ENCODE measurements at regions not wholly inside any gene's neighbourhood (a gene's known extent, or its start where the extent isn't known, plus 50 kb on each side); places are given as distances from the start of the nearest gene placed in this dataset.

DNA sequence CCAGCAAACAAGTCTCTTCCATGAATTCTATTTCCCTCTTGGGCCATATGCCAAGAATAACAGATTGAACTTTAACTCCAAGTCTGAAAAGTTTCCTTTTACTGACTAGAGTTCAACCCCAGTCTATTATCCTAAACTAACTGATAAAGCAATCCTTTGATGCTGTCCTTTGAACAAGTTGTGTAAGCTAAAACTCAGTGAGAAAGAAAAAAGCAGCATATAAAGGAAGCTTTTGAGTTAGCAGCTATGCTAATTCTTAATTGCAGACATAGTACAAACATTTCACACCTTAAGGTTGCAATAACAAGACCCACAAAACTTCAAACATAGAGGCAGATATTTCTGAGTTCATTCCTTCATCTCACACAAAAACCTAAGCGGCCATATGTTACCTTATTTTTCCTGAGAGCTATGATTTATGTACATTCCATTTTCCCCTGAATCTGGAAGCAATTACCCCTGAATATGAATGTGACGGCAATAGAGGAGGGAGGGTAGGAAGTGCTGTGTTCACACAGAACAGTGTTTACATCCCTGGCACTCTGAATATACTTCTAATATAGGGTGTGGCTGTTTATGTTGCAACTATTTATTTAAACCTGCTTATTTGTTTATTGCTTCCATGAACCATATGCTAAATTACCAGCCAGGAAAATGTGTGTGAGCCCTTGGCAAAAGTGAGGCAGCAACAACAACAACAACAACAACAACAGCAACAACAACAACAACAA is 180.6 kb downstream of the IRS1 start:
- Mint-ChIP-seq H3K4me1 (ENCODE audit: low read depth) (no peaks in the 10 kb centered on the region), H3K4me3 (no peak overlapping the region), H3K36me3 (peaks cover 2% of the 10 kb centered on the region), H3K27me3 (peaks cover 8% of the 10 kb centered on the region), H3K9me3 (ENCODE audit: low read depth) (no peaks in the 10 kb centered on the region), H3K27ac (no peak overlapping the region)

DNA sequence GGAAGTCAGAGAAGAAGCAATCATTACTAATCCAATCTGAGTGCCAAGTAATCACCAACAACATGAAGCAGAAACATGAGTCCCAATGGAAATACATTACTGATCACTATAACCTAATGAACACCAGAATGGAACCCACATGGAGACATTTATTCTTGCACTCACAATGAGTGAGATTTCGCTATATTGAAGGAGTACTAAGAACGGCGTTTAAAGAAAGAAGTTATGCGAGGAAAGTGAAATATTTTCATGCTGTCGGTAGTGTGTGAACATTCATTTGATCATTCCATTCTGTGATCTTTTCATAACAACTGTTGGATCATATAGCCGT is 181.1 kb downstream of the IRS1 start:
- Mint-ChIP-seq H3K4me1 (ENCODE audit: low read depth) (no peaks in the 10 kb centered on the region), H3K27ac (no peak overlapping the region), H3K27me3 (peaks cover 8% of the 10 kb centered on the region), H3K36me3 (peaks cover 2% of the 10 kb centered on the region), H3K4me3 (no peak overlapping the region), H3K9me3 (ENCODE audit: low read depth) (no peaks in the 10 kb centered on the region)

DNA sequence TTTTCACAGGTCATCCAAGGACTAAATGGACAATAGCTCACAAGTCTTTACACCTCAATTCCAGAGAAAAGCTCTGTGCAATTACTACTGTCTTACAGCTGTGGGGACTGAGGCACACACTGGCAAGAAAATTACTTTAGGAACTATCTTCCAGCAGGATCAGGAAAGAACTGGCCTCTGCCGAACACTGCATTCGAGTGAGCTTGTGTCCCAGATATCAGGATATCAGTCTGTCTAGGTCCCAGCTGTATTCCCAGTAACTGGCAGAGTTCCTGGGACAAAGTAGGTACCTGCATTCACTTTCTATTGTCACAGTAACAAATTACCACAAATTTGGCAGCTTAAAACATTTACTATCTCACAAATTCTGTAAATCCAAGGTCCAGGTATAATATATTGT is 183.7 kb downstream of the IRS1 start:
- Mint-ChIP-seq H3K27ac (no peak overlapping the region), H3K4me1 (ENCODE audit: low read depth) (no peaks in the 10 kb centered on the region), H3K27me3 (peaks cover 13% of the 10 kb centered on the region), H3K4me3 (no peak overlapping the region), H3K9me3 (ENCODE audit: low read depth) (no peaks in the 10 kb centered on the region), H3K36me3 (peaks cover 2% of the 10 kb centered on the region)

DNA sequence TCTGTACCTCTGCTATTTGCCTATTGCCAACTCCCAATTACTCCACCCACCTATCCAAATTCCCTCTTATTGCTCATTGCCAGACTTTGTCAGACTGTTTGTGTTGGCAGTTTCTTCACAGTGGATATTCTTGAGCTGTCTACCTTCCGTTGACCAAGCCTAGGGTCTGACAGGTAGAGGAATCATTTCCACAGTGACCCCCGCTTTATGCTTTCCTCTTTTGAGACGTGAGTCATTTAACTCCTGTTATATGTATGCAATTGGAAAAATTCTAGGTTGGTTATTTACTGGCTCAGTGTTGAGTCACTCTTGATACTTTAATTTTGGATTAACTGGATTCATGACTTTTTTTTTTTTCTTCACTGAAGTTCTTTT is 187.7 kb downstream of the IRS1 start:
- peaks cover 5% of the 10 kb centered on the region for H3K27me3 Mint-ChIP-seq
- peaks cover 3% of the 10 kb centered on the region for H3K4me1 Mint-ChIP-seq (ENCODE audit: low read depth)
- no peak overlapping the region for H3K27ac Mint-ChIP-seq
- H3K4me3 Mint-ChIP-seq, result no peak overlapping the region
- peaks cover 1% of the 10 kb centered on the region for H3K36me3 Mint-ChIP-seq
- no peaks in the 10 kb centered on the region for H3K9me3 Mint-ChIP-seq (ENCODE audit: low read depth)

DNA sequence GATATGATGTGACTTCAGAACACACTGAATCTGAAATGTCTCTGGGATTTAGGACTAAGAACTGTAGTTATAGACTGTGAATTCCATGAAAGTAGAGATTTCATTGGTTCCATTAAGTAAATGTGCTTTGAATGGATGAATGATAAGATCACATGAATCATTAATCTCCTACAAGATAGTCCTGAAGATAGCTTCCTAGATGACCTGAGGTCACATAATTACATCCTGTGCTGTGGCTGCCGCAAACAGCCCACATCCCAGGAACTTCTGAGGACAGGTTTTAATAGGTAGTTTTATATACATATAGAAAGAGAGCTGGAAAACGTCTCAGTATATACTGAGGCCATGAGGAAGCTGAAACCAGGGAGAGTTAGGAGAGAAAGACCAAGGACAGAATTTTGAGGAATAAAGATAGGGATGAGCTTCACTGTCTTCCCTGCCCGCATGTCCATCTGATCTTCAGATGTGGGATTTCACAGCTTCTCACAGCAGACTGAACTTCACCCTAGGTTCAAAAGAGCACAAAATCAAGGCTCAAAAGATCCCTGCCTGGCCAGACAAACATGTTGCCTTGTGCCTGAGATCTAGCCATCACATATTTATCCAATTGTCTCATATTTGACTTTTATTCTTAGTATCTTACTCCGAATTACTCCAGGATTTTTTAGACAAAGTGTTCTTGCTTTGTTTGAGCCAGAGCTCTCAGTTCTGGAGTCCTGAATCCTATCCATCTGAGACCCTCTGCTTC is 188.2 kb downstream of the IRS1 start:
- no peaks in the 10 kb centered on the region for H3K9me3 Mint-ChIP-seq (ENCODE audit: low read depth)
- H3K27ac Mint-ChIP-seq, result no peak overlapping the region
- peaks cover 3% of the 10 kb centered on the region for H3K4me1 Mint-ChIP-seq (ENCODE audit: low read depth)

DNA sequence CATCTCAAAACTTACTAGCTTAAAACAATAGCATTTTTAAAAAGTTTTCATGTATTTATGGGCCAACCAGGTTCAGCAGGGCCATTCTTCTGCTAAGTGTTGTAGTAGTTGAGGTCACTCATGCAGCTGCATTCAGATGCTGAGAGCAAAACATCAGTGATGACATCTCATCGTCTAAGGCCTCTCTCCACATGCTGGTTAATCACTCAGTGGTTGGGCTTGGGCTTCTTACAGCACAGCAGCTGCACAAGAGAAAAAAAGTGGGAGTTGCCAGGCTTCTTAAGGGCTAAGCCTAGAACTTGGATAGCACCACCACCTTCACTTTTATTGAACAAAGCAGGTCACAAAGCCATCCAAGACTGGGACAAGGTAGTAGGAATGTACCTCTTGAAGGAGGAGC is 190.3 kb downstream of the IRS1 start:
- H3K36me3 Mint-ChIP-seq, result no peaks in the 10 kb centered on the region
- no peaks in the 10 kb centered on the region for H3K9me3 Mint-ChIP-seq (ENCODE audit: low read depth)
- H3K27me3 Mint-ChIP-seq, result peaks cover 10% of the 10 kb centered on the region
- peaks cover 3% of the 10 kb centered on the region for H3K4me1 Mint-ChIP-seq (ENCODE audit: low read depth)
- H3K4me3 Mint-ChIP-seq, result no peak overlapping the region
- H3K27ac Mint-ChIP-seq, result no peak overlapping the region

More for the DNA sequence above, 188.2 kb downstream of the IRS1 start:
- Mint-ChIP-seq H3K27me3 (peaks cover 5% of the 10 kb centered on the region), H3K4me3 (no peak overlapping the region), H3K36me3 (no peaks in the 10 kb centered on the region)

DNA sequence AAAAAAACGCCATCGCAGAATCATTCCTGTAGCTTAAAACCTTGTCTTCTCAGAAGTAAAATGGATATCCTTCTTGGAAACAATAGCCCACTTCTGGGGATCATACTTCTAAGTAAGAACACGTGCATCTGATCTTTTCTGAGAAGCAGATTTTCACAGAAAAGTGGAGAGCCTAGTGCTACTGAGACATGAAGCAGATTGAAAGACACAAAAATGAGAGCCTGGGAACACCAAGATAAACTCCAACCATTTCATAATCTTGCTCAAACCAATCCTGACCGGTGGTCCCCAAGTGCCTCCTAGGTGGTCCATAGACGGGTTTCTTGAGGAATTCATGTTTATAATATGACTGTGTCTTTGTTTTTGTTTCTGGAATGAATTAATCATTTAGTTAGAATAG is 191.2 kb downstream of the IRS1 start:
- H3K9me3 Mint-ChIP-seq (ENCODE audit: low read depth), result no peaks in the 10 kb centered on the region
- peaks cover 3% of the 10 kb centered on the region for H3K4me1 Mint-ChIP-seq (ENCODE audit: low read depth)
- peaks cover 10% of the 10 kb centered on the region for H3K27me3 Mint-ChIP-seq
- no peak overlapping the region for H3K4me3 Mint-ChIP-seq
- H3K36me3 Mint-ChIP-seq, result no peaks in the 10 kb centered on the region
- H3K27ac Mint-ChIP-seq, result no peak overlapping the region

DNA sequence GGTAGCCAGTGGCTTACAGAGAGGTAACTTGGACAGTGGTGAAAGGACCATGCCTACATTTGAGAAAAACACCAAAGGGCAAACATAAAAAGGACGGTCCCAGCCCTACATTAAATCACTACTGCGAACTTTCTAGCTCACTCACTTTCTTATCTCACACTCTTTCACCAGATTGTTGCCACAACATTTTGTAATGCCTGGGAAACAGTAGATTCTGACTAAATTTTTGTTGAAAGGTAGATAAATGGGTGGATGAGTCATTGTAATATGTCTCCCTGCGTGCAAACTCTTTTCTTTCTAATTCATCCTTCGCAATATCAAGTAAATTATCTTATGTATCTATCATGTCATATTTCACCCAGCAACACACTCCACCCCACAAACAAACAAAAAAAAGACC is 192.2 kb downstream of the IRS1 start:
- H3K4me1 Mint-ChIP-seq (ENCODE audit: low read depth), result peaks cover 3% of the 10 kb centered on the region
- no peaks in the 10 kb centered on the region for H3K36me3 Mint-ChIP-seq
- no peaks in the 10 kb centered on the region for H3K9me3 Mint-ChIP-seq (ENCODE audit: low read depth)
- H3K27me3 Mint-ChIP-seq, result peaks cover 12% of the 10 kb centered on the region
- H3K27ac Mint-ChIP-seq, result no peak overlapping the region
- no peak overlapping the region for H3K4me3 Mint-ChIP-seq

DNA sequence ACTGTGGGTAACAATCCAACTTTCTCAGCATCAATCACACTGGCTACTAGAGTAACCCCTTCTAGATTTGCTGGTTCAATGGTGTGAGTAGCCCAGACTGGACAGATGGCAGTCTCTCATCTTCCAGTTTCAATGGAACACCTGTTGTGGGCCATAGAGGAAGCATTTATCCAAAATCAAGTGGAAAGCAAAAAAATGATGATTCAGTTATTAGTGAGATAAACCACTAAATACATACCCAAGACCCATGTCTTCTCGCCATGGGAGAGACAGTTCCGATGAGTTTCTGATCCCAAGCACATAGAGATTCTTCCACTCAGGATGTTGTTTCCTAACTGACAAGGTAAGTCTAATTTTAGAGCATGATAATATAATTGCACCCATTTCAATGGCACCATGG is 194.0 kb downstream of the IRS1 start:
- Mint-ChIP-seq H3K27ac (no peak overlapping the region), H3K4me1 (ENCODE audit: low read depth) (peaks cover 3% of the 10 kb centered on the region), H3K4me3 (no peak overlapping the region), H3K36me3 (no peaks in the 10 kb centered on the region), H3K27me3 (peaks cover 19% of the 10 kb centered on the region), H3K9me3 (ENCODE audit: low read depth) (no peaks in the 10 kb centered on the region)

DNA sequence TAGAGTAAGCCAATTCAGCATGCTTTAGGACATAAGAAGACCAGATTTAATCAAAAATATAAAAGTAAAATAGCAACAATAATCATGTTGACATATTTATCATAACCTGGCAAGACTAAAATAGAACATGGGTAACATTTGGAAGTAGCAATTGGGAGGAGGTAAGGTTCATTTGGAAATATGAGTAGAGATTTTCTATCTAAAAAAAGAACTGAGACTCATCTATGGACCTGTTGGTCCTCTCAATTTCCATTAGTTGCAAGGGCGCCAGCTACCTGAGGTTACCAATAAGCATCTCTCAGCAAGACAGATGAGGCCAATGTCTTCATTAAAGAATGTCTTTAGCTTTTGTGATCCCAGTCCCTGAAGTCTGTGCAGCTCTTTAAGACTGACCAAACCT is 196.0 kb downstream of the IRS1 start:
- peaks cover 3% of the 10 kb centered on the region for H3K4me1 Mint-ChIP-seq (ENCODE audit: low read depth)
- H3K36me3 Mint-ChIP-seq, result no peaks in the 10 kb centered on the region
- H3K27ac Mint-ChIP-seq, result no peak overlapping the region
- no peak overlapping the region for H3K4me3 Mint-ChIP-seq
- H3K9me3 Mint-ChIP-seq (ENCODE audit: low read depth), result no peaks in the 10 kb centered on the region
- H3K27me3 Mint-ChIP-seq, result peaks cover 19% of the 10 kb centered on the region

DNA sequence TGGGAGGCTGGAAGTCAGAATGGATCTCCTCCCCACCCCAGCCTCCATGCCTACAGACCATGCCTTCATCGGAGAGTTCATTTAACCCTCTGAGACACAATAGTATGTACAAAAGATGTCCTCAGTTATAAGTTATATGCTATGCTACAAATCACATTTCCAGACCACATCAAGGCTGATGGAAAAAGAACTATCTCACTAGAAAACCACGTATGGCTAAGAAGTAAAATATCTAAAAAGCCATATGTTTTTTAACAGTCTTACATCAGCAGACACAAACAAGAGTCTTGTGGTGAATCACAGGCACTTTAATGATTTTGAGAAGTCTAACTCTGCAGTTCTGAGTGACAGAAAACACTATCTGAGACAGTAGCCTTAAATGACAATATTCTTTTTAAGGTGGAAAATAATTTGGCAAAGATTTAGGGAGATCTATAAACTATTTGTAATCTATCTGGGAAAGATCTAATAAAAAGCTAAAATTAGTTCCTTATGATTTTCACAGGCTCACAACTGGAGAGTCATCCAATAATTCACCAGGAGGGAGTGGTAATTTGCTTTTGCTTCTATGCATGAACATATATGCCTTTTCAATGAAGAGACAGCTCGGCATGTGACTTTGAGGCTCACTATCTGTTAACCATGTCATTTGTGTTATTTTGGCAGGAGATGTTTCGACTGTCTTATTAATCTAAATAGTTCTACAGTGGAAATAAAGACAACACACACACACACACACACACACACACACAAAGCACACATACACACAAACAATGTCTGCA is 197.5 kb downstream of the IRS1 start:
- H3K4me1 Mint-ChIP-seq (ENCODE audit: low read depth), result no peaks in the 10 kb centered on the region
- H3K27me3 Mint-ChIP-seq, result peaks cover 22% of the 10 kb centered on the region
- H3K27ac Mint-ChIP-seq, result no peak overlapping the region
- H3K9me3 Mint-ChIP-seq (ENCODE audit: low read depth), result no peaks in the 10 kb centered on the region
- no peaks in the 10 kb centered on the region for H3K36me3 Mint-ChIP-seq
- H3K4me3 Mint-ChIP-seq, result no peak overlapping the region

DNA sequence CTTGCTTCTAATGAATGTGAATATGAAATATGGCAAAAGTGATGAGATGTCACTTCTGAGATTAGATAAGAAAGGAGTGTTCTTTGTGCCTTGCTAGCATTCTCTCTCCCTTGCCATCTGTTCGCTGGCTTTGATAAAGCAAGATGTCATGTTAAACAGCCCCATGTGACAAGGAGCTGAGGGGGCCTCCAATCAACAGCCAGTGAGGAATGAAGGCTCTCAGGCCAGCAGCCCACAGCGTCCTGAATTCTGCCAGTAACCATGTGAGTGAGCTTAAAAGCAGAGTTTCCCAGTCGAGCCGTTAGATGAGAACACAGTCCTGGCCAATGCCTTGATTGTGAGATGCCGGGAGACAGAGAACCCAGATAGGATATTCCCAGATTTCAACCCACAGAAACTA is 198.8 kb downstream of the IRS1 start:
- H3K9me3 Mint-ChIP-seq (ENCODE audit: low read depth), result no peaks in the 10 kb centered on the region
- peaks cover 27% of the 10 kb centered on the region for H3K27me3 Mint-ChIP-seq
- H3K4me3 Mint-ChIP-seq, result no peak overlapping the region
- H3K36me3 Mint-ChIP-seq, result no peaks in the 10 kb centered on the region
- H3K4me1 Mint-ChIP-seq (ENCODE audit: low read depth), result no peaks in the 10 kb centered on the region
- H3K27ac Mint-ChIP-seq, result no peak overlapping the region

DNA sequence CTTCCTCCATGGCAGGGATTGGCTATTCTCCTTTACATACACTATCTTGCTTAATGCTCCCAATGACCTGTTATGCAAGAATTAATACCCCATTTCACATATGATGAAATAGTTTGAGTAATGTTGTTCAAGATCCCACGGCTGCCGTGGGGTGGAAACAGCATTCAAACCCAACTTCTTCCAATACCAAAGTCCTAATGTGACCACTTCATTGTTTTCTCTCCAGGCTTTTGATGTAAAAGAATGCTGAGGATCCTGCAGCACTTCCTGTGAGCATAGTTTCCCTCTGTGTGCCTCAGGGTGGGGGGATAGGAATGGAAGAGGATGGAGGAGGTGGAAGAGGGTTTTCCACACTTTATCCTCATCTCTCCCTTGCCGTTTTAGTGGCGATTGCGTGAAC is 199.4 kb downstream of the IRS1 start:
- Mint-ChIP-seq H3K27ac (no peak overlapping the region), H3K4me3 (no peak overlapping the region), H3K27me3 (peaks cover 30% of the 10 kb centered on the region), H3K4me1 (ENCODE audit: low read depth) (no peaks in the 10 kb centered on the region), H3K36me3 (no peaks in the 10 kb centered on the region), H3K9me3 (ENCODE audit: low read depth) (no peaks in the 10 kb centered on the region)

DNA sequence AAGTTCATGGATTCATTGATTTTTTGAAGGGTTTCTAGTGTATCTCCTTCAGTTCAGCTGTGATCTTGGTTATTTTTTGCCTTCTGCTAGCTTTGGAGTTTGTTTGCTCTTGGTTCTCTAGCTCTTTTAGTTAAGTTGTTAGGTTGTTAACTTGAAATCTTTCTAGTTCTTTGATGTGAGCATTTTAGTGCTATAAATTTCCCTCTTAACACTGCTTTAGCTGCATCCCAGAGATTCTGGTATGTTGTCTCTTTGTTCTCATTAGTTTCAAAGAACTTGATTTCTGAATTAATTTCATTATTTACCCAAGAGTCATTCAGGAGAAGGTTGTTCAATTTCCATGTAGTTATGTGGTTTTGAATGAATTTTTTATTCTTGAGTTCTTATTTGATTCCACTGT is 210.6 kb downstream of the IRS1 start:
- Mint-ChIP-seq H3K9me3 (ENCODE audit: low read depth) (no peaks in the 10 kb centered on the region), H3K4me1 (ENCODE audit: low read depth) (no peaks in the 10 kb centered on the region), H3K36me3 (no peaks in the 10 kb centered on the region), H3K27me3 (peaks cover 11% of the 10 kb centered on the region), H3K27ac (no peak overlapping the region), H3K4me3 (no peak overlapping the region)

DNA sequence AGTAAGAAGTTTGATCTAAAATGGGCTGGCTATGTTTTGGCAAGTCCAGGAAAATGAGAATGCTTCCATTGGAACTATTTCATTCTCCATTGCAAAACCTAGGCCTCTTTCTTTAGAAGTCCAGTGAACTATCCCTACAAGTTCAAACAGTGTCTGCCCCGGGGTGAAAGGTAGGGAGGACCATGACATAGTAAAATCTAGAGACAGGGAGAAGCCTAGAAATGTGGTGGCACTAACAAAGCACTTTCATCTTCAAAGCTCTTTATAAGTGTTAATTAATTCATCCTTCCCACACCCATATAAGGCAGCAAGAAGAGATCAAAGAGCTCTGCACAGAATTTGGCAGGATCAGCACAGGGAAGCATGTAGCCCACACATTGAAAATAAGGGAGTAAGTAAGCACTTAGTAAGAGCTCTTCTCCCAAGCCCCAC is 214.5 kb downstream of the IRS1 start:
- peaks cover 19% of the 10 kb centered on the region for H3K27me3 Mint-ChIP-seq
- no peak overlapping the region for H3K4me3 Mint-ChIP-seq
- peaks cover 1% of the 10 kb centered on the region for H3K4me1 Mint-ChIP-seq (ENCODE audit: low read depth)
- no peaks in the 10 kb centered on the region for H3K36me3 Mint-ChIP-seq
- H3K9me3 Mint-ChIP-seq (ENCODE audit: low read depth), result no peaks in the 10 kb centered on the region
- no peak overlapping the region for H3K27ac Mint-ChIP-seq

All from activated naive CD8-positive, alpha-beta T cell (primary cell).